GM18861 (cell line): ENCODE measurements at regions not wholly inside any gene's neighbourhood (a gene's known extent, or its start where the extent isn't known, plus 50 kb on each side); places are given as distances from the start of the nearest gene placed in this dataset.

Experiments used
- ATAC-seq: cut with Tn5 transposase; IDR thresholded peaks from one replicate; pipeline ENCODE4 v1.9.1; 2021; ENCODE audit not compliant: unreplicated experiment

DNA sequence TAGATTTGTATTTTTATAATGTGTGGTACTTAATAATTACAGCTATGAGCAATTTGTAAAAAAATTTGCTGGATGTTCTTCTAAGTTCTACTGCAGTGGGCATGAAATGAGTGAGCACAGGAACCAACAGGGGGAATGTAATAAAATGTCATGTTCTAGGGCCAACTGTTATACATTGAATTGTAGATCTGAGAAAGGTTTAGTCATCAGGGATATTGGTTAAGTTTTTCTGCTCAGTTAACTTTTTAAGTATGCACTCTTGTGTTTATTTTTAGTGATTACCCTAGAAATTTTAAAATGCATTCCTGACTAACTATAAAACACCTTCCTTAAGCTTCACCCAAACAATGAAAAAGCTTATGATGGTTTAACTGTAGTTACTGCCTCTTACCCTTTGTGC is 101.8 kb downstream of the CAND1 start:
- ATAC-seq: no peak

- no peak for ATAC-seq
Observed at GRCh38 chr12:67377021-67377420, 107.9 kb downstream of the CAND1 start.

- no peak for ATAC-seq
Observed at GRCh38 chr12:67377541-67377940, 108.4 kb downstream of the CAND1 start.

GRCh38 chr12:67382241-67382871 is 113.2 kb downstream of the CAND1 start:
- no peak for ATAC-seq

DNA sequence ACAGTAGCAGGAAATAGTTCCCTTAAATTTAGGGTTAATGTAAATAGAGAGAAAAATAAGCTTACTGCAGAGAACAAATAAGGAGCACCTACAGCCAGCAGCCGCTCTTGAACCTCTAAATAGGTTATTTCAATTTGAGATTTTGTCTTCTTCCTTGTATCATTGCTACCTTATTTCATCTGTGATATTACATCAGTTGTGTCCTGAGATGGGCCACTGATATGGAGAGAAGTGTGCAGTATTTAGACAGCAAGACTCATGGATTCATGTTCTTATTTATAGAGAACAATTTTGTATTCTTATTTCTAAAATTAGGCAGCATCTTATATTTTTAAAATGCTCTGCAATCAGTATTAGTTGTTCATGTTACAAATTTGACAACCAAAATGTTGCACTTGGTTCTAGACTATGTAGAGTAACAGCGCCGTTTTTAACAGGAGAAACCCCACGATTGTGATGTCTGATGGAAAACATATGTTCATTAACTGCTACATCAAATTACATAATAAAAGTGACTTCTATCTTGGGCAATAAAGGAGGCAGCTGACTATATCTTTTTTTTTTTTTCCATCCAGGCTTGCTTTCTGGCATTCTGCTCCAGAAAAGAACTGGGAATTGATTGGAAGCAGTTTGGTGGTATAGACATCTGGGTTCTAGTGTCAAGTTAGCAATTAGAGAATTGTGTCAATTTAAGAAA is 117.9 kb downstream of the CAND1 start:
- ATAC-seq: no peak

DNA sequence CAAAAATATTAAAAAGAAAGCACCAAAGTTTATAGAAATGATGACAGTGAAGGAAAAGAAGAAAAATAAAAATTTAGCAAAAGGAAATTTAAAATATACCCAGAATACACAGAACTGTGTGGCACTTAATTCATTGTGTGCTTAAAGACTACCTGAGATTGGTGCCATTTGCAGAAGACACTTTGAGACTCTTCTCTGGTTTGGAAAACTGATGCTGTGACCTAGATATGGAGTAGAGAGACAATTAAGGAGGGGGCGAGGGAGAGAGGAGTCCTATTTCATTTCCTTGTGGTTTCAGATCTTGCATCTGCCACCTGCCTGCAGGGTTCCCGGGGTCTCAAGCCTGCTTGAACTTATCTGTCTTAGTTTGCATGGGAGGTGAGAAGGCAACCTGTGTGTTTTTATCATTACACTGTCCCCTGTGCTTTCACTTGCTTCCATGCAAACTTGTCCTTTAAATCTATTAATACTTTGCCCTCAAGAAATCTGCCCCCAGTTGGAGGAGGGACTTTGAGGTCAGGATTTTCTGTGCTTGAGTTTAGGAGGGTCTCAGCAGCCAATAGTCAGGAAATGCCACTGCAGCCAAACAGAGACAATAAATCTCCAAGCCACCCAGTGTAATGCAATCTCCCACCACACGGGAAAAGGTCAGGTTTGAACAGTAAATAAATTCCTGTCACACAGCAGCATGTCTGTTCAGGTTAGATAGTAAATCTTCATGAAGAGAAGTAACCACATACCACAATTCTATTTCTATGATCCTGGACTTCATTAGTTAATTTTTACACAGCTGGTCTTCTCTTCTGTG is 119.4 kb downstream of the CAND1 start:
- ATAC-seq: no peak

- no peak for ATAC-seq
Observed at GRCh38 chr12:67390273-67390672, 121.1 kb downstream of the CAND1 start.

DNA sequence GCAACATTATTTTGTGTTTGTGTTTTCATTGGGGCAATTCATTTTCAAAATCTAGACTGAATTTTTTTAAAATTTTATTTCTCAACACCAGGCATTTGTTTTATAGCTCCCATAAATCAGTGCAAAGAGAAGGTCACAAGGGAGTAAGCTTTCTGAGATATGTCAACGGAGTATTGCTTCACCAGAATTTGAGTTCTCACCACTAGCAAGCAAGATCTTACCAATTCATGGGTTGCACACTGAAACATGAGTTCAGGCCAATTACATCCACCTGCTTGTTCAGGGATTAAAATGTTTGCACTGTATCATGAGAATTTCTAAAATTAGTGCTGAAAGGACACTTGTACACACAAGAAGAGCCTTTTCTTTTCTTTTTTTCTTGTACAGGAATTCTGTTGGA is 121.9 kb downstream of the CAND1 start:
- no peak for ATAC-seq

DNA sequence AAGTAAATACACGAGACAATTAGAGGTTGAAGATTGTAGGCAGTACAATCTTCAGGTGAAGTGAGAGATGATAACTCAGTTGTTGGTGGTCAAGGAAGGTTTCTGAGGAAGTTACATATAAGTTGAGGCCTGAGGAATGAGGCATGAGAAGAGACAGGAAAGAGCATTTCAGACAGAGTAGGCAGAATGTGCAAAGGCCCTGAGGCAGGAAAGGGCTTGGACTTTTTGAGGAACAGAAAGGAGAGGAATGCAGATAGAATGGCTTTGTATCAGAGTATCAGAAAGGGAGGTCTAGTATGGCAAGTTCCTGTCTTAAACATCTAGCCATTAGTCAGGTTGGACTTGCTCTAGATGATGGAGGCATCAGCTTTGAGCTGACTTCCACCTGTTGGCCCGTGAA is 122.5 kb downstream of the CAND1 start:
- ATAC-seq: no peak

GRCh38 chr12:67394550-67394949 is 125.4 kb downstream of the CAND1 start:
- no peak for ATAC-seq

GRCh38 chr12:67400742-67401141 is 131.6 kb downstream of the CAND1 start:
- ATAC-seq: no peak

- ATAC-seq: no peak
Observed at GRCh38 chr12:67410246-67410645, 141.1 kb downstream of the CAND1 start.

GRCh38 chr12:67410667-67411067 is 141.5 kb downstream of the CAND1 start:
- no peak for ATAC-seq

GRCh38 chr12:67411562-67411961 is 142.4 kb downstream of the CAND1 start:
- no peak for ATAC-seq

GRCh38 chr12:67413577-67413976 is 144.4 kb downstream of the CAND1 start:
- no peak for ATAC-seq

GRCh38 chr12:67414011-67414715 is 145.0 kb downstream of the CAND1 start:
- ATAC-seq: no peak

DNA sequence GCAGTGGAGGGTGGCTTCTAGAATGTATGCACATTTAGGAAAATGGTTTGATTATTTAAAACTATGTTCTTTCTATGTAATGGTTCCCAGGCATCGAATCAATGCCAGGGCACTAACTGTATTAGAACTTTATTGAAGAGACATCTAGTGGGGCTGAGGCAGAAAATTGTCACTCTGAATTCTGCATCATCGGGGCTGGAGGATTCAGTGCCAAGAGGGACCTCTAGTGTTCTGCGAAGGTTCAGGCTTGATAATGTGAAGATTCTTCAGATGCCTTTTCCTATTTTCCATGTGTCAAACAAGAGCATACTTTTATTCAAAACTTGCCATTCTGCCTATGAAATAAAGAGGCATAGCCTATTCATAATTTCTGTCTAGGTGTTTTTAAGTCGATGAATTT is 146.3 kb downstream of the CAND1 start:
- ATAC-seq: no peak

- no peak for ATAC-seq
Observed at GRCh38 chr12:67419810-67420209, 150.7 kb downstream of the CAND1 start.

DNA sequence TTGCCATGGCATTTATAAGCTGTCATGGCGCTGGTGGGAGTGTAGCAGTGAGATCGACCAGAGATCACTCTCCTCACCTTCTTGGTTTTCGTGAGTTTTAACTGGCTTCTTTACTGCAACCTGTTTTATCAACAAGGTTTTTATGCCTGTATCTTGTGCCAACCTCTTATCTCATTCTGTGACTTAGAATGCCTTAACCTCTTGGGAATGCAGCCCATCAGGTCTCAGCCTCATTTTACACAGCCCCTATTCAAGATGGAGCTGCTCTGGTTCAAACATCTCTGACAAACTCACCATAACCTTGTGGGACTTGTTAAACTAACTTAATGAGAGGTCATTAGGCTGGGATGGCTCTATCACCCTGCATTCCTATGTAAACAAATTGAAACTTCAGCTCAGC is 151.3 kb downstream of the CAND1 start:
- ATAC-seq: no peak

GRCh38 chr12:67422081-67422480 is 152.9 kb downstream of the CAND1 start:
- ATAC-seq: no peak

DNA sequence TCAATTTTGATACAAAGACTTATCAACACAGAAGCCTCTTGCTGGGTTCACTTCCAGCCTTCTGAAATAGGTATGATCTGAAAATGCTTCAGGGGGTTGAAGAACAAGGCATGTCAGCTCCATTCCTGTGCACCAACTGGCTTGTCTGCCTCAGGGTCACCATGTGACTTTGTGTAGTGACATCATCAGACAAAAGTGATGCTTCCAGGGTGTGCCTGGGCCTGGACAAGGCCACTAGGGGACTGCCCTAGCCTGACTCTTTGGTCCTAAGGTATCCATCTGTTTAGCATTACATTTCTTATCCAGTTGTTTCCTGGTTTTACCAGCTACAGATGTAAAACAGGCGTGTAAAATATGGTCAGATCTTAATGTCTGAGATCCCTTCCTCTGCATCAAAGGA is 155.6 kb downstream of the CAND1 start:
- no peak for ATAC-seq
